Esophagus squamous epithelium (tissue), 4 donors: ENCODE measurements at regions not wholly inside any gene's neighbourhood (a gene's known extent, or its start where the extent isn't known, plus 50 kb on each side); places are given as distances from the start of the nearest gene placed in this dataset.

Experiments
- CTCF ChIP-seq, 6 experiments: fragments of 450-650 bp in 4 of 6; fragments of 200-600 bp in 2 of 6; sonication (generic) in 2 of 6; IDR thresholded peaks; one replicate each; pipeline ENCODE4 v1.5.1; 2016 to 2019; ENCODE audit warnings: antibody characterized with exemption in 6 of 6, mild to moderate bottlenecking in 4 of 6, moderate library complexity in 4 of 6
- POLR2A ChIP-seq, 4 donors: fragments of 450-650 bp; IDR thresholded peaks; one replicate each; pipeline ENCODE4 v1.6.1; 2017; ENCODE audit warnings: antibody characterized with exemption in 4 of 4, mild to moderate bottlenecking in 4 of 4, moderate library complexity in 3 of 4

GRCh38 chr7:47188136-47188535 is 393.8 kb downstream of the TNS3 start:
- TF ChIP-seq CTCF (IDR thresholded peaks at IDR 0.05) (no peak), POLR2A (IDR thresholded peaks at IDR 0.05) (no peak)
